Esophagus squamous epithelium (tissue), 5 donors: ENCODE measurements at regions not wholly inside any gene's neighbourhood (a gene's known extent, or its start where the extent isn't known, plus 50 kb on each side); places are given as distances from the start of the nearest gene placed in this dataset.

ENCODE experiments used
- DNase-seq: peaks from one replicate; lab custom pipeline; 2025; lab: John Stamatoyannopoulos, UW
- H3K27ac ChIP-seq, 4 donors: fragments of 200-600 bp; sonication (generic); one replicate each; pipeline ENCODE4 v1.5.1; 2016 to 2019; ENCODE audit warnings: mild to moderate bottlenecking in 1 of 4
- H3K27me3 ChIP-seq, 4 donors: fragments of 200-600 bp; sonication (generic); 1 replicate in 3 of 4; 2 replicates in 1 of 4; pipeline versions ENCODE4 v1.5.1 to v1.6.0; 2017 to 2021; ENCODE audit warnings: antibody characterized with exemption in 1 of 4
- H3K36me3 ChIP-seq, 3 donors: fragments of 200-600 bp; sonication (generic); one replicate each; pipeline ENCODE4 v1.5.1; 2016 to 2019
- H3K4me1 ChIP-seq, 3 donors: fragments of 200-600 bp; sonication (generic); one replicate each; pipeline ENCODE4 v1.5.1; 2017 to 2019
- H3K4me3 ChIP-seq, 4 donors: fragments of 200-600 bp; sonication (generic); 1 replicate in 3 of 4; 2 replicates in 1 of 4; pipeline ENCODE4 v1.5.1; 2016 to 2019; ENCODE audit warnings: mild to moderate bottlenecking in 2 of 4, moderate library complexity in 1 of 4
- H3K9me3 ChIP-seq, 3 donors: fragments of 200-600 bp; sonication (generic); one replicate each; pipeline ENCODE4 v1.5.1; 2016 to 2019
- CTCF ChIP-seq, 6 experiments: fragments of 450-650 bp in 4 of 6; fragments of 200-600 bp in 2 of 6; sonication (generic) in 2 of 6; IDR thresholded peaks; one replicate each; pipeline ENCODE4 v1.5.1; 2016 to 2019; ENCODE audit warnings: antibody characterized with exemption in 6 of 6, mild to moderate bottlenecking in 4 of 6, moderate library complexity in 4 of 6
- POLR2A ChIP-seq, 4 donors: fragments of 450-650 bp; IDR thresholded peaks; one replicate each; pipeline ENCODE4 v1.6.1; 2017; ENCODE audit warnings: antibody characterized with exemption in 4 of 4, mild to moderate bottlenecking in 4 of 4, moderate library complexity in 3 of 4
- WGBS, 2 donors: methylation state at CpG; one replicate each; pipeline ENCODE4 v1.1.5; 2018; 5-methylcytosine and 5-hydroxymethylcytosine counted together
- intact Hi-C: fragments of 100-400 bp; cut with DNase I; formaldehyde crosslinking; loops from one replicate; pipeline ENCODE4 v1.15.0; 2022
- donor health status: DM: yes; HTN: yes; CAD: no.

- TF ChIP-seq CTCF (IDR thresholded peaks at IDR 0.05), result no peak
- no peak for TF ChIP-seq POLR2A (IDR thresholded peaks at IDR 0.05)
- WGBS, 2 donors, result 70 to 86% methylated on average over 4 of the region's 4 CpGs
- H3K4me3 ChIP-seq, result no peak overlapping the region
- no peaks in the 10 kb centered on the region for H3K4me1 ChIP-seq
- peaks cover 0 to 13% (median 0%) of the 10 kb centered on the region in 3 donors for H3K9me3 ChIP-seq
- no peaks in the 10 kb centered on the region for H3K36me3 ChIP-seq
- intact Hi-C loops, result no loop called here
- no peaks in the 10 kb centered on the region for H3K27me3 ChIP-seq
- H3K27ac ChIP-seq, result no peak overlapping the region
- no peak for DNase-seq
Measured at GRCh38 chr6:165008971-165009370, 300.4 kb downstream of the C6orf118 start.

GRCh38 chr6:165002866-165003265, 306.5 kb downstream of the C6orf118 start:
- no peaks in the 10 kb centered on the region for H3K27me3 ChIP-seq
- H3K4me1 ChIP-seq, result no peaks in the 10 kb centered on the region
- intact Hi-C loops, result no loop called here
- TF ChIP-seq POLR2A (IDR thresholded peaks at IDR 0.05), result no peak
- no peak for TF ChIP-seq CTCF (IDR thresholded peaks at IDR 0.05)
- H3K9me3 ChIP-seq, result peaks cover 0 to 23% (median 5%) of the 10 kb centered on the region in 3 donors
- H3K4me3 ChIP-seq, result no peak overlapping the region
- WGBS, 2 donors, result 79 to 80% methylated on average over 10 to 11 of the region's 11 CpGs
- no peaks in the 10 kb centered on the region for H3K36me3 ChIP-seq
- no peak overlapping the region for H3K27ac ChIP-seq
- no peak for DNase-seq

GRCh38 chr6:165002358-165002757, 307.0 kb downstream of the C6orf118 start:
- 81 to 86% methylated on average over 4 of the region's 4 CpGs for WGBS, 2 donors
- TF ChIP-seq POLR2A (IDR thresholded peaks at IDR 0.05) (no peak), CTCF (IDR thresholded peaks at IDR 0.05) (no peak)
- no peak overlapping the region for H3K4me3 ChIP-seq

GRCh38 chr6:165001502-165002157, 307.8 kb downstream of the C6orf118 start:
- no peak for DNase-seq
- intact Hi-C loops, result no loop called here

More at GRCh38 chr6:165002358-165002757, 307.0 kb downstream of the C6orf118 start:
- Histone ChIP-seq H3K27ac (no peak overlapping the region), H3K4me1 (no peaks in the 10 kb centered on the region), H3K27me3 (no peaks in the 10 kb centered on the region), H3K36me3 (no peaks in the 10 kb centered on the region), H3K9me3 (peaks cover 0 to 22% (median 5%) of the 10 kb centered on the region in 3 donors)
- DNase-seq, result no peak
- intact Hi-C loops, result no loop called here

More at GRCh38 chr6:165001502-165002157, 307.8 kb downstream of the C6orf118 start:
- TF ChIP-seq POLR2A (IDR thresholded peaks at IDR 0.05) (no peak), CTCF (IDR thresholded peaks at IDR 0.05) (no peak)
- WGBS, 2 donors, result 82 to 92% methylated on average over 4 to 7 of the region's 33 CpGs
- no peaks in the 10 kb centered on the region for H3K27me3 ChIP-seq
- H3K9me3 ChIP-seq, result peaks cover 0 to 14% (median 5%) of the 10 kb centered on the region in 3 donors
- no peak overlapping the region for H3K27ac ChIP-seq
- no peaks in the 10 kb centered on the region for H3K4me1 ChIP-seq
- H3K36me3 ChIP-seq, result no peaks in the 10 kb centered on the region
- H3K4me3 ChIP-seq, result no peak overlapping the region
